ENCODE measurements at regions not wholly inside any gene's neighbourhood (a gene's known extent, or its start where the extent isn't known, plus 50 kb on each side); places are given as distances from the start of the nearest gene placed in this dataset.
"Not testable (repeated sequence)": the region's sequence is repeated elsewhere in the genome, so short reads cannot be mapped to it uniquely, and the experiment has no call there.

GRCh38 chr12:105481392-105482300 is 151.2 kb downstream of the C12orf75 start:
- Histone ChIP-seq H3K4me1 (ENCODE audit: control insufficient read depth, insufficient read depth, low read length, poor library complexity, severe bottlenecking) (peaks cover 18% of the 10 kb centered on the region), H3K4me3 (ENCODE audit: extremely low read depth, insufficient read depth, low read length, poor library complexity, severe bottlenecking) (no peak overlapping the region), H3K9me3 (ENCODE audit: control insufficient read depth, low read length) (no peaks in the 10 kb centered on the region), H3K36me3 (ENCODE audit: control insufficient read depth, insufficient read depth, low read length) (no peaks in the 10 kb centered on the region), H3K27ac (ENCODE audit: low read depth, low read length, severe bottlenecking) (no peak overlapping the region)
- 92 to 93% methylated on average over 3 to 5 of the region's 8 CpGs for WGBS, 2 experiments (ENCODE audit: insufficient coverage in 2 of 2)

- WGBS, 2 experiments (ENCODE audit: insufficient coverage in 2 of 2) = no CpG with 5 or more reads among the region's 1 CpG
- H3K36me3 ChIP-seq (ENCODE audit: control insufficient read depth, insufficient read depth, low read length) = no peaks in the 10 kb centered on the region
These were observed 152.5 kb downstream of the C12orf75 start for GRCh38 chr12:105482951-105483350.

GRCh38 chr12:105483691-105484090 is 153.2 kb downstream of the C12orf75 start:
- Histone ChIP-seq H3K4me3 (ENCODE audit: extremely low read depth, insufficient read depth, low read length, poor library complexity, severe bottlenecking) (no peak overlapping the region), H3K4me1 (ENCODE audit: control insufficient read depth, insufficient read depth, low read length, poor library complexity, severe bottlenecking) (peaks cover 18% of the 10 kb centered on the region), H3K36me3 (ENCODE audit: control insufficient read depth, insufficient read depth, low read length) (no peaks in the 10 kb centered on the region), H3K9me3 (ENCODE audit: control insufficient read depth, low read length) (no peaks in the 10 kb centered on the region), H3K27ac (ENCODE audit: low read depth, low read length, severe bottlenecking) (no peak overlapping the region)

More at GRCh38 chr12:105482951-105483350, 152.5 kb downstream of the C12orf75 start:
- no peaks in the 10 kb centered on the region for H3K9me3 ChIP-seq (ENCODE audit: control insufficient read depth, low read length)
- no peak overlapping the region for H3K27ac ChIP-seq (ENCODE audit: low read depth, low read length, severe bottlenecking)
- peaks cover 18% of the 10 kb centered on the region for H3K4me1 ChIP-seq (ENCODE audit: control insufficient read depth, insufficient read depth, low read length, poor library complexity, severe bottlenecking)
- no peak overlapping the region for H3K4me3 ChIP-seq (ENCODE audit: extremely low read depth, insufficient read depth, low read length, poor library complexity, severe bottlenecking)

GRCh38 chr12:105485321-105485910 is 154.9 kb downstream of the C12orf75 start:
- no peaks in the 10 kb centered on the region for H3K9me3 ChIP-seq (ENCODE audit: control insufficient read depth, low read length)
- H3K4me1 ChIP-seq (ENCODE audit: control insufficient read depth, insufficient read depth, low read length, poor library complexity, severe bottlenecking) = peaks cover 17% of the 10 kb centered on the region
- no peaks in the 10 kb centered on the region for H3K36me3 ChIP-seq (ENCODE audit: control insufficient read depth, insufficient read depth, low read length)
- H3K27ac ChIP-seq (ENCODE audit: low read depth, low read length, severe bottlenecking) = peak overlapping the region; percentile 70
- 75 to 76% methylated on average over 3 to 5 of the region's 8 CpGs for WGBS, 2 experiments (ENCODE audit: insufficient coverage in 2 of 2)
- H3K4me3 ChIP-seq (ENCODE audit: extremely low read depth, insufficient read depth, low read length, poor library complexity, severe bottlenecking) = no peak overlapping the region

GRCh38 chr12:105485921-105486320 is 155.4 kb downstream of the C12orf75 start:
- Histone ChIP-seq H3K4me1 (ENCODE audit: control insufficient read depth, insufficient read depth, low read length, poor library complexity, severe bottlenecking) (peaks cover 14% of the 10 kb centered on the region), H3K27ac (ENCODE audit: low read depth, low read length, severe bottlenecking) (peak overlapping the region; percentile 70), H3K9me3 (ENCODE audit: control insufficient read depth, low read length) (no peaks in the 10 kb centered on the region), H3K36me3 (ENCODE audit: control insufficient read depth, insufficient read depth, low read length) (no peaks in the 10 kb centered on the region), H3K4me3 (ENCODE audit: extremely low read depth, insufficient read depth, low read length, poor library complexity, severe bottlenecking) (no peak overlapping the region)
- WGBS, 2 experiments (ENCODE audit: insufficient coverage in 2 of 2) = 90 to 100% methylated on average over 1 of the region's 3 CpGs

- 88 to 100% methylated on average over 2 to 3 of the region's 6 CpGs for WGBS, 2 experiments (ENCODE audit: insufficient coverage in 2 of 2)
- no peaks in the 10 kb centered on the region for H3K36me3 ChIP-seq (ENCODE audit: control insufficient read depth, insufficient read depth, low read length)
- H3K4me3 ChIP-seq (ENCODE audit: extremely low read depth, insufficient read depth, low read length, poor library complexity, severe bottlenecking) = no peak overlapping the region
- H3K27ac ChIP-seq (ENCODE audit: low read depth, low read length, severe bottlenecking) = no peak overlapping the region
- peaks cover 21% of the 10 kb centered on the region for H3K4me1 ChIP-seq (ENCODE audit: control insufficient read depth, insufficient read depth, low read length, poor library complexity, severe bottlenecking)
- no peaks in the 10 kb centered on the region for H3K9me3 ChIP-seq (ENCODE audit: control insufficient read depth, low read length)
These were observed 157.5 kb downstream of the C12orf75 start for GRCh38 chr12:105487963-105488362.

GRCh38 chr12:105492591-105493545 is 162.4 kb downstream of the C12orf75 start:
- H3K9me3 ChIP-seq (ENCODE audit: control insufficient read depth, low read length) = peaks cover 6% of the 10 kb centered on the region
- H3K4me1 ChIP-seq (ENCODE audit: control insufficient read depth, insufficient read depth, low read length, poor library complexity, severe bottlenecking) = peaks cover 13% of the 10 kb centered on the region
- no peak overlapping the region for H3K4me3 ChIP-seq (ENCODE audit: extremely low read depth, insufficient read depth, low read length, poor library complexity, severe bottlenecking)
- H3K27ac ChIP-seq (ENCODE audit: low read depth, low read length, severe bottlenecking) = peak overlapping the region; percentile 57
- 88 to 96% methylated on average over 4 of the region's 12 CpGs for WGBS, 2 experiments (ENCODE audit: insufficient coverage in 2 of 2)
- no peaks in the 10 kb centered on the region for H3K36me3 ChIP-seq (ENCODE audit: control insufficient read depth, insufficient read depth, low read length)

GRCh38 chr12:105499205-105499604 is 168.7 kb downstream of the C12orf75 start:
- no CpG with 5 or more reads among the region's 2 CpGs for WGBS, 2 experiments (ENCODE audit: insufficient coverage in 2 of 2)
- Histone ChIP-seq H3K36me3 (ENCODE audit: control insufficient read depth, insufficient read depth, low read length) (no peaks in the 10 kb centered on the region), H3K9me3 (ENCODE audit: control insufficient read depth, low read length) (peaks cover 6% of the 10 kb centered on the region), H3K4me1 (ENCODE audit: control insufficient read depth, insufficient read depth, low read length, poor library complexity, severe bottlenecking) (no peaks in the 10 kb centered on the region), H3K4me3 (ENCODE audit: extremely low read depth, insufficient read depth, low read length, poor library complexity, severe bottlenecking) (no peak overlapping the region), H3K27ac (ENCODE audit: low read depth, low read length, severe bottlenecking) (no peak overlapping the region)

- not testable (repeated sequence) for H3K36me3 ChIP-seq (ENCODE audit: control insufficient read depth, insufficient read depth, low read length); H3K27ac ChIP-seq (ENCODE audit: low read depth, low read length, severe bottlenecking); H3K4me3 ChIP-seq (ENCODE audit: extremely low read depth, insufficient read depth, low read length, poor library complexity, severe bottlenecking); H3K9me3 ChIP-seq (ENCODE audit: control insufficient read depth, low read length); H3K4me1 ChIP-seq (ENCODE audit: control insufficient read depth, insufficient read depth, low read length, poor library complexity, severe bottlenecking)
- WGBS, 2 experiments (ENCODE audit: insufficient coverage in 2 of 2) = 88 to 97% methylated on average over 7 to 12 of the region's 12 CpGs
These were observed 170.2 kb downstream of the C12orf75 start for GRCh38 chr12:105500676-105501075.

- no peak overlapping the region for H3K4me3 ChIP-seq (ENCODE audit: extremely low read depth, insufficient read depth, low read length, poor library complexity, severe bottlenecking)
- H3K27ac ChIP-seq (ENCODE audit: low read depth, low read length, severe bottlenecking) = no peak overlapping the region
- no peaks in the 10 kb centered on the region for H3K36me3 ChIP-seq (ENCODE audit: control insufficient read depth, insufficient read depth, low read length)
- WGBS, 2 experiments (ENCODE audit: insufficient coverage in 2 of 2) = 60% methylated on average over 1 of the region's 4 CpGs; no CpG with 5 or more reads in 1 of the 2 experiments
- peaks cover 3% of the 10 kb centered on the region for H3K9me3 ChIP-seq (ENCODE audit: control insufficient read depth, low read length)
- H3K4me1 ChIP-seq (ENCODE audit: control insufficient read depth, insufficient read depth, low read length, poor library complexity, severe bottlenecking) = peaks cover 3% of the 10 kb centered on the region
These were observed 172.0 kb downstream of the C12orf75 start for GRCh38 chr12:105502426-105502930.

Measured in mesodermal cell (in vitro differentiated cells).